ENCODE measurements at regions not wholly inside any gene's neighbourhood (a gene's known extent, or its start where the extent isn't known, plus 50 kb on each side); places are given as distances from the start of the nearest gene placed in this dataset.

- peaks cover 0 to 4% (median 0%) of the 10 kb centered on the region in 11 donors for H3K9me3 ChIP-seq
- H3K36me3 ChIP-seq, result no peaks in the 10 kb centered on the region
- no peak for DNase-seq
- intact Hi-C loops (cut with DNase I), result no loop called here
- no peak overlapping the region for H3K27ac ChIP-seq
- 60 to 92% methylated on average over 1 of the region's 1 CpG for WGBS, 2 donors
- H3K4me3 ChIP-seq, result no peak overlapping the region
- peaks cover 0 to 6% (median 0%) of the 10 kb centered on the region in 7 donors for H3K27me3 ChIP-seq
- ATAC-seq, result no peak
- no peak for TF ChIP-seq CTCF (IDR thresholded peaks at IDR 0.05)
- H3K4me1 ChIP-seq, result no peaks in the 10 kb centered on the region
Observed at GRCh38 chr2:175525975-175526374, 344.5 kb upstream of the ATP5MC3 start.

- no peak for DNase-seq
- Histone ChIP-seq H3K27me3 (peaks cover 0 to 6% (median 0%) of the 10 kb centered on the region in 7 donors), H3K36me3 (no peaks in the 10 kb centered on the region), H3K4me1 (no peaks in the 10 kb centered on the region), H3K9me3 (peaks cover 0 to 12% (median 0%) of the 10 kb centered on the region in 11 donors), H3K27ac (no peak overlapping the region), H3K4me3 (no peak overlapping the region)
- no peak for ATAC-seq
- TF ChIP-seq CTCF (IDR thresholded peaks at IDR 0.05), result no peak
- 78 to 84% methylated on average over 2 of the region's 2 CpGs for WGBS, 2 donors
- intact Hi-C loops (cut with DNase I), result no loop called here
Observed at GRCh38 chr2:175523001-175523400, 341.5 kb upstream of the ATP5MC3 start.

GRCh38 chr2:175518206-175518605, 336.7 kb upstream of the ATP5MC3 start:
- Histone ChIP-seq H3K27ac (no peak overlapping the region), H3K4me3 (no peak overlapping the region), H3K9me3 (peaks cover 0 to 12% (median 0%) of the 10 kb centered on the region in 11 donors), H3K27me3 (no peaks in the 10 kb centered on the region), H3K4me1 (no peaks in the 10 kb centered on the region), H3K36me3 (no peaks in the 10 kb centered on the region)
- TF ChIP-seq CTCF (IDR thresholded peaks at IDR 0.05), result no peak
- DNase-seq, result no peak
- 36 to 43% methylated on average over 3 of the region's 3 CpGs for WGBS, 2 donors
- intact Hi-C loops (cut with DNase I), result no loop called here
- ATAC-seq, result no peak

- no peak for TF ChIP-seq CTCF (IDR thresholded peaks at IDR 0.05)
- H3K4me1 ChIP-seq, result no peaks in the 10 kb centered on the region
- intact Hi-C loops (cut with DNase I), result no loop called here
- no peak overlapping the region for H3K4me3 ChIP-seq
- 70 to 71% methylated on average over 2 of the region's 2 CpGs for WGBS, 2 donors
- H3K27ac ChIP-seq, result no peak overlapping the region
- no peaks in the 10 kb centered on the region for H3K27me3 ChIP-seq
- H3K36me3 ChIP-seq, result no peaks in the 10 kb centered on the region
- ATAC-seq, result no peak
- H3K9me3 ChIP-seq, result peaks cover 0 to 12% (median 0%) of the 10 kb centered on the region in 11 donors
- no peak for DNase-seq
Observed at GRCh38 chr2:175516555-175516954, 335.0 kb upstream of the ATP5MC3 start.
